GM12875 (cell line): ENCODE measurements at regions not wholly inside any gene's neighbourhood (a gene's known extent, or its start where the extent isn't known, plus 50 kb on each side); places are given as distances from the start of the nearest gene placed in this dataset.

Source experiments
- H3K4me3 ChIP-seq: one replicate; pipeline ENCODE4 v1.5.1; 2011; ENCODE audit warnings: low read depth, low read length, control low read depth
- TF ChIP-seq, protein P1 (sequence below): IDR thresholded peaks from 2 replicates; pipeline ENCODE4 v1.5.1; 2011; ENCODE audit warnings: low read depth, mild to moderate bottlenecking, control low read depth, inconsistent platforms, low read length, moderate library complexity, borderline replicate concordance; ENCODE audit not compliant: insufficient read depth

GRCh38 chr18:66994790-66995189 is 390.9 kb upstream of the CDH19 start:
- H3K4me3 ChIP-seq = no peak overlapping the region
- TF ChIP-seq, protein P1, sequence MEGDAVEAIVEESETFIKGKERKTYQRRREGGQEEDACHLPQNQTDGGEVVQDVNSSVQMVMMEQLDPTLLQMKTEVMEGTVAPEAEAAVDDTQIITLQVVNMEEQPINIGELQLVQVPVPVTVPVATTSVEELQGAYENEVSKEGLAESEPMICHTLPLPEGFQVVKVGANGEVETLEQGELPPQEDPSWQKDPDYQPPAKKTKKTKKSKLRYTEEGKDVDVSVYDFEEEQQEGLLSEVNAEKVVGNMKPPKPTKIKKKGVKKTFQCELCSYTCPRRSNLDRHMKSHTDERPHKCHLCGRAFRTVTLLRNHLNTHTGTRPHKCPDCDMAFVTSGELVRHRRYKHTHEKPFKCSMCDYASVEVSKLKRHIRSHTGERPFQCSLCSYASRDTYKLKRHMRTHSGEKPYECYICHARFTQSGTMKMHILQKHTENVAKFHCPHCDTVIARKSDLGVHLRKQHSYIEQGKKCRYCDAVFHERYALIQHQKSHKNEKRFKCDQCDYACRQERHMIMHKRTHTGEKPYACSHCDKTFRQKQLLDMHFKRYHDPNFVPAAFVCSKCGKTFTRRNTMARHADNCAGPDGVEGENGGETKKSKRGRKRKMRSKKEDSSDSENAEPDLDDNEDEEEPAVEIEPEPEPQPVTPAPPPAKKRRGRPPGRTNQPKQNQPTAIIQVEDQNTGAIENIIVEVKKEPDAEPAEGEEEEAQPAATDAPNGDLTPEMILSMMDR = no peak

DNA sequence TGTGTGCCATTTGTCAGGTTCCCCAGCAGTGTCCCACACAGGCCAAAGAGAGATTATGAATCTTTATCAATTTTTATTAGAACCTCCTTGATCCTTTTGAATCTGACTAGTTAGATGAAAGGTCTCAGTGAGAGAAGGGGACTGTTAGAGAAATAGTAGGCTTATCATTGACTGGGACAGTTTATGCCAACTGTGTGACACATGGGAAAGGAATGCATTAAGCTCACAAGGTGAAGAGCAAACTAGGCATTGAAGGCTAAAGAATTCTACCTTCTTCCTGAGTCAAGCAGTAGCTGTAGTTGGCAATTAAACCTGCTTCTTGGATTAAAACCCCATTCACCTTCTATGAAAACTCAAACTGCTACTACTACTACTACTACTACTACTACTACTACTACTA is 389.6 kb upstream of the CDH19 start:
- TF ChIP-seq, protein P1 = no peak
- H3K4me3 ChIP-seq = no peak overlapping the region

DNA sequence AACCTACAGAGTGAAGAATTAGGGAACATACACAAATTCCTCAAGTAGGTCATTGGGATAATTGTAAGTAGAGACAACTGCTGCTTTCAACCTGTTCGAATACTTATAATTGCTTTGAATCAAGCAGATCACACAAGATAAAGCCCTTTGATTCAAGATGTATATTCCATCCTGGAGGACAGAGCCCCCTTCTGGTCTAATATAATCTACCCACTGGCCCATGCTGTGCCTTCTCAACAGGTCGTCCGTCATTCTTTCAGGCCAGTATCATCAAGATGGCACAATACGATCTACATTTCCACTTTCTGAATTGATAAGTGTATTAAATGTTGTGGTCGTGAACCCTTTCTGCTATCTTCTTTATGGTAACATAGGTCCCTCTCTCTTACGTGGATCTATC is 387.0 kb upstream of the CDH19 start:
- TF ChIP-seq, protein P1 = no peak
- no peak overlapping the region for H3K4me3 ChIP-seq

GRCh38 chr18:66979009-66979408 is 375.1 kb upstream of the CDH19 start:
- TF ChIP-seq, protein P1 = no peak
- no peak overlapping the region for H3K4me3 ChIP-seq

GRCh38 chr18:66972681-66973080 is 368.8 kb upstream of the CDH19 start:
- H3K4me3 ChIP-seq = no peak overlapping the region
- TF ChIP-seq, protein P1 = no peak

- TF ChIP-seq, protein P1 = no peak
Observed at GRCh38 chr18:66971960-66972359, 368.1 kb upstream of the CDH19 start.

GRCh38 chr18:66966171-66966570 is 362.3 kb upstream of the CDH19 start:
- H3K4me3 ChIP-seq = no peak overlapping the region
- TF ChIP-seq, protein P1 = no peak

More at GRCh38 chr18:66971960-66972359, 368.1 kb upstream of the CDH19 start:
- H3K4me3 ChIP-seq = no peak overlapping the region
